Psoas muscle (tissue), 7 donors: ENCODE measurements at regions not wholly inside any gene's neighbourhood (a gene's known extent, or its start where the extent isn't known, plus 50 kb on each side); places are given as distances from the start of the nearest gene placed in this dataset.

Source experiments
- ATAC-seq, 4 donors: fragments of 200-7000 bp; cut with Tn5 transposase; one replicate each; pipeline ENCODE4 v1.9.1; 2020; ENCODE audit warnings: moderate library complexity in 3 of 4, mild to moderate bottlenecking in 2 of 4
- DNase-seq, 2 donors: peaks; one replicate each; pipeline ENCODE4 v3.0.0-alpha.2; 2020
- H3K27ac ChIP-seq: fragments of 200-600 bp; one replicate; pipeline ENCODE4 v1.8.0; 2022
- H3K27me3 ChIP-seq, 3 donors: fragments of 200-600 bp in 1 of 3; one replicate each; pipeline versions ENCODE4 v1.6.1 to v1.8.0; 2013 to 2022; ENCODE audit warnings: low read length in 2 of 3, mild to moderate bottlenecking in 2 of 3, moderate library complexity in 1 of 3; ENCODE audit not compliant: insufficient read depth in 3 of 3
- H3K36me3 ChIP-seq, 2 donors: fragments of 200-600 bp in 1 of 2; one replicate each; pipeline versions ENCODE4 v1.6.1 to v1.8.0; 2013 to 2022; ENCODE audit warnings: low read depth in 1 of 2, mild to moderate bottlenecking in 1 of 2, moderate library complexity in 1 of 2; ENCODE audit not compliant: insufficient read depth in 1 of 2
- H3K4me1 ChIP-seq: fragments of 200-600 bp; one replicate; pipeline ENCODE4 v1.8.0; 2022
- H3K4me3 ChIP-seq: fragments of 200-600 bp; one replicate; pipeline ENCODE4 v1.8.0; 2022; ENCODE audit warnings: mild to moderate bottlenecking
- H3K9me3 ChIP-seq: fragments of 200-600 bp; one replicate; pipeline ENCODE4 v1.8.0; 2022
- CTCF ChIP-seq: fragments of 200-600 bp; IDR thresholded peaks from one replicate; pipeline ENCODE4 v1.8.0; 2022; ENCODE audit warnings: antibody characterized with exemption
- WGBS, 3 donors: extraction: QIAGEN DNeasy Blood & Tissue Kit; methylation state at CpG; one replicate each; pipeline versions ENCODE4 v1.1.6 to v1.1.7; 2013; 5-methylcytosine and 5-hydroxymethylcytosine counted together
- intact Hi-C, 2 donors: fragments of 100-400 bp; cut with DNase I; formaldehyde crosslinking; loops; one replicate each; pipeline versions ENCODE4 v1.11.0 to v1.14.2; 2022
- donor health status: healthy with polysubstance abuse.
- donor health status: DM: no; HTN: no; CAD: no; lungs with moderate emphysema.
- donor health status: Bipolar disorder and iron deficiency.
- donor health status: healthy.
- donor health status: DM: yes; HTN: yes; CAD: no.
- donor health status: DM: no; HTN: no; CAD: no.
- donor health status: DM: yes; HTN: yes; CAD: no.

GRCh38 chr3:159860269-159861116 lies 128.1 kb upstream of the IL12A start:
- no peak for ATAC-seq
- peak overlapping the region; percentile 65 for H3K27ac ChIP-seq
- no peak for DNase-seq
- intact Hi-C loops = no loop called here
- H3K36me3 ChIP-seq = peaks cover 0 to 14% of the 10 kb centered on the region in 2 donors
- no peaks in the 10 kb centered on the region for H3K27me3 ChIP-seq
- TF ChIP-seq CTCF = no peak
- WGBS, 3 donors = 36 to 44% (median 41%) methylated on average over 4 of the region's 4 CpGs
- no peaks in the 10 kb centered on the region for H3K9me3 ChIP-seq
- H3K4me3 ChIP-seq = peak overlapping the region; percentile 73
- peaks cover 87% of the 10 kb centered on the region for H3K4me1 ChIP-seq

- Histone ChIP-seq H3K27ac (peak overlapping the region; percentile 65), H3K27me3 (no peaks in the 10 kb centered on the region), H3K9me3 (no peaks in the 10 kb centered on the region), H3K36me3 (peaks cover 0 to 24% of the 10 kb centered on the region in 2 donors), H3K4me1 (peaks cover 88% of the 10 kb centered on the region), H3K4me3 (peak overlapping the region; percentile 73)
- TF ChIP-seq CTCF = no peak
- intact Hi-C loops = no loop called here
- no peak for DNase-seq
- no peak for ATAC-seq
- 74 to 85% (median 81%) methylated on average over 4 of the region's 4 CpGs for WGBS, 3 donors
Observed at GRCh38 chr3:159861369-159861987, 127.2 kb upstream of the IL12A start.

- Histone ChIP-seq H3K4me3 (peak overlapping the region; percentile 42), H3K4me1 (peaks cover 74% of the 10 kb centered on the region), H3K27me3 (no peaks in the 10 kb centered on the region), H3K27ac (peak overlapping the region; percentile 67), H3K36me3 (peaks cover 0 to 53% of the 10 kb centered on the region in 2 donors), H3K9me3 (no peaks in the 10 kb centered on the region)
- TF ChIP-seq CTCF = no peak
- peak in 1 of 4 donors; percentile 37 for ATAC-seq
- intact Hi-C loops = no loop called here
- no peak for DNase-seq
- whole genome bisulfite sequencing, 3 donors = 39 to 60% (median 51%) methylated on average over 2 of the region's 2 CpGs
Observed at GRCh38 chr3:159865041-159865579, 123.5 kb upstream of the IL12A start.

GRCh38 chr3:159866201-159866746 lies 122.4 kb upstream of the IL12A start:
- peaks cover 0 to 53% of the 10 kb centered on the region in 2 donors for H3K36me3 ChIP-seq
- 29 to 33% (median 32%) methylated on average over 5 of the region's 5 CpGs for WGBS, 3 donors
- no peak for TF ChIP-seq CTCF
- DNase-seq = no peak
- intact Hi-C loops = no loop called here
- no peaks in the 10 kb centered on the region for H3K27me3 ChIP-seq
- peaks cover 63% of the 10 kb centered on the region for H3K4me1 ChIP-seq
- no peaks in the 10 kb centered on the region for H3K9me3 ChIP-seq
- peak overlapping the region; percentile 42 for H3K4me3 ChIP-seq
- H3K27ac ChIP-seq = peak overlapping the region; percentile 67
- no peak for ATAC-seq
